ENCODE measurements at regions not wholly inside any gene's neighbourhood (a gene's known extent, or its start where the extent isn't known, plus 50 kb on each side); places are given as distances from the start of the nearest gene placed in this dataset.

- Histone ChIP-seq H2AFZ (ENCODE audit: low read depth, low read length) (no peak overlapping the region), H4K20me1 (replicated peaks; ENCODE audit: control insufficient read depth, insufficient read depth, low read length) (no peaks in the 10 kb centered on the region), H3K9me3 (replicated peaks; ENCODE audit: control insufficient read depth, insufficient read depth, low read depth, low read length) (no peaks in the 10 kb centered on the region), H3K27ac (ENCODE audit: extremely low read depth, low read depth, low read length) (no peak overlapping the region), H3K4me1 (replicated peaks in 1 of 2; ENCODE audit: control insufficient read depth in 2 of 2, insufficient read depth in 2 of 2, low read length in 2 of 2) (no peaks in the 10 kb centered on the region), H3K9me1 (ENCODE audit: control insufficient read depth, insufficient read depth, low read length) (no peaks in the 10 kb centered on the region), H3K36me3 (ENCODE audit: control insufficient read depth, insufficient read depth, low read length) (no peaks in the 10 kb centered on the region), H3K4me3 (no peak overlapping the region), H3K4me2 (ENCODE audit: insufficient read depth, low read length) (no peak overlapping the region), H3K9ac (ENCODE audit: insufficient read depth in 1 of 2, low read depth in 2 of 2, low read length in 2 of 2) (no peak overlapping the region), H3K27me3 (ENCODE audit: control insufficient read depth in 2 of 2, insufficient read depth in 2 of 2, low read length in 2 of 2) (no peaks in the 10 kb centered on the region), H3K79me2 (ENCODE audit: control insufficient read depth, insufficient read depth, low read length) (no peaks in the 10 kb centered on the region)
- DNase-seq (ENCODE audit: extremely low read depth in 1 of 4, low spot score in 3 of 4) = no peak
- TF ChIP-seq XRCC3 (IDR thresholded peaks at IDR 0.05) (no peak), HMG20A (CRISPR knock-in tag; conservative IDR thresholded peaks at IDR 0.05) (no peak), CBX5 (IDR thresholded peaks at IDR 0.05; ENCODE audit: borderline replicate concordance, low read depth) (no peak), STAT5A (IDR thresholded peaks at IDR 0.05; ENCODE audit: borderline replicate concordance, low read length) (no peak), ZNF165 (CRISPR knock-in tag; IDR thresholded peaks at IDR 0.05; ENCODE audit: borderline replicate concordance) (no peak), IFI16 (CRISPR knock-in tag; IDR thresholded peaks at IDR 0.05) (no peak), ZNF551 (CRISPR knock-in tag; IDR thresholded peaks at IDR 0.05) (no peak), ZNF134 (CRISPR knock-in tag; conservative IDR thresholded peaks at IDR 0.05) (no peak)
- ChIA-PET POLR2A (no interaction called here), CTCF (ENCODE audit: low intra/inter-chr PET ratio) (no interaction called here)
- no TSS peak for BruUV-seq (replicated peaks)
- 2% methylated on average over 3 of the region's 3 CpGs for WGBS (ENCODE audit: insufficient coverage, low coverage, missing lambda C conversion rate)
- no peak for FAIRE-seq
- in situ Hi-C loops (cut with MboI) = no loop called here
- intact Hi-C loops (cut with micrococcal nuclease) = no loop called here
- ATAC-seq = no peak
Measured at GRCh38 chr10:4313051-4313450, 513.0 kb upstream of the AKR1E2 start.

Measured in K562 (cell line).